Hepatocyte (in vitro differentiated cells): ENCODE measurements at regions not wholly inside any gene's neighbourhood (a gene's known extent, or its start where the extent isn't known, plus 50 kb on each side); places are given as distances from the start of the nearest gene placed in this dataset.

Experiments used
- EZH2 ChIP-seq: fragments of 200-600 bp; sonication (generic); IDR thresholded peaks from 2 replicates; pipeline ENCODE4 v1.6.1; 2016; ENCODE audit warnings: antibody characterized with exemption, mild to moderate bottlenecking, borderline replicate concordance
- EZH2phosphoT487 ChIP-seq: fragments of 200-600 bp; sonication (generic); IDR thresholded peaks from one replicate; pipeline ENCODE4 v1.6.1; 2018; ENCODE audit warnings: antibody characterized with exemption, mild to moderate bottlenecking, low read depth, moderate library complexity; ENCODE audit not compliant: unreplicated experiment, severe bottlenecking
- TF ChIP-seq, protein P1 (sequence below): fragments of 200-600 bp; sonication (generic); IDR thresholded peaks from 2 replicates; pipeline ENCODE4 v1.5.1; 2016; ENCODE audit warnings: antibody characterized with exemption, mild to moderate bottlenecking; ENCODE audit not compliant: poor library complexity

DNA sequence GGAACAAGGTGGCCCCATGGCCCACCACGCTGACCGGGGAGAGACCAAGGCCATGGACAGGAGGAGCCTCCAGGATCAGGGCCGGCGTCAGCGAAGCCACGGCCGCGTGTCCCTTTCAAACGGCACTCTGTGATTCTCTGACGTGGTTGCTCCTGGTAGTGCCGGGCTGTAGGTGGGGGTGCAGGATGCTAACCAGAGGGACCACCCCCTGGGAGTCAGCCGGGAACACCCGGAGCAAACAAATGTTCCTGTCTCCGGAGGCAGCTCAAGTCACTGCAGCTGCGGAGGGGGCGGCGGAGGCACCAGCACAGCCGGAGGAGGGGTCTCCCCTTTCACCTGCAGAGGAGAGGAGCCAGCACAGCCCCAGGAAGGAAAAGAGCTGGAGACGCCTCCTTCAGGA lies 750.6 kb upstream of the SALL3 start:
- TF ChIP-seq EZH2phosphoT487 (no peak), EZH2 (no peak)
- TF ChIP-seq, protein P1, sequence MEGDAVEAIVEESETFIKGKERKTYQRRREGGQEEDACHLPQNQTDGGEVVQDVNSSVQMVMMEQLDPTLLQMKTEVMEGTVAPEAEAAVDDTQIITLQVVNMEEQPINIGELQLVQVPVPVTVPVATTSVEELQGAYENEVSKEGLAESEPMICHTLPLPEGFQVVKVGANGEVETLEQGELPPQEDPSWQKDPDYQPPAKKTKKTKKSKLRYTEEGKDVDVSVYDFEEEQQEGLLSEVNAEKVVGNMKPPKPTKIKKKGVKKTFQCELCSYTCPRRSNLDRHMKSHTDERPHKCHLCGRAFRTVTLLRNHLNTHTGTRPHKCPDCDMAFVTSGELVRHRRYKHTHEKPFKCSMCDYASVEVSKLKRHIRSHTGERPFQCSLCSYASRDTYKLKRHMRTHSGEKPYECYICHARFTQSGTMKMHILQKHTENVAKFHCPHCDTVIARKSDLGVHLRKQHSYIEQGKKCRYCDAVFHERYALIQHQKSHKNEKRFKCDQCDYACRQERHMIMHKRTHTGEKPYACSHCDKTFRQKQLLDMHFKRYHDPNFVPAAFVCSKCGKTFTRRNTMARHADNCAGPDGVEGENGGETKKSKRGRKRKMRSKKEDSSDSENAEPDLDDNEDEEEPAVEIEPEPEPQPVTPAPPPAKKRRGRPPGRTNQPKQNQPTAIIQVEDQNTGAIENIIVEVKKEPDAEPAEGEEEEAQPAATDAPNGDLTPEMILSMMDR, result no peak
